NB4 (cell line): ENCODE measurements at regions not wholly inside any gene's neighbourhood (a gene's known extent, or its start where the extent isn't known, plus 50 kb on each side); places are given as distances from the start of the nearest gene placed in this dataset.

Experiments
- DNase-seq: peaks from one replicate; pipeline ENCODE4 v3.0.0; 2010; ENCODE audit warnings: low read depth
- H3K4me3 ChIP-seq: one replicate; pipeline ENCODE4 v1.5.1; 2011; ENCODE audit warnings: mild to moderate bottlenecking, low read depth, low read length, moderate library complexity
- CTCF ChIP-seq: IDR thresholded peaks from one replicate; pipeline ENCODE4 v1.5.1; 2012; ENCODE audit warnings: low read depth, low read length
- MAX ChIP-seq: IDR thresholded peaks from 2 replicates; pipeline ENCODE4 v1.6.1; 2011; ENCODE audit warnings: low read depth, low read length
- MYC ChIP-seq: IDR thresholded peaks from 2 replicates; pipeline ENCODE4 v1.6.1; 2011; ENCODE audit warnings: low read depth, low read length
- POLR2A ChIP-seq: IDR thresholded peaks from 2 replicates; pipeline ENCODE4 v1.6.1; 2011; ENCODE audit warnings: mild to moderate bottlenecking; ENCODE audit not compliant: insufficient read length; ENCODE audit errors: extremely low read depth

GRCh38 chr6:132892929-132893771 lies 78.8 kb downstream of the RPS12 start:
- TF ChIP-seq POLR2A (no peak), MYC (no peak), MAX (no peak), CTCF (no peak)
- no peak for DNase-seq
- no peak overlapping the region for H3K4me3 ChIP-seq

- TF ChIP-seq MAX = no peak
- no peak for TF ChIP-seq CTCF
- TF ChIP-seq POLR2A = no peak
- no peak for TF ChIP-seq MYC
- H3K4me3 ChIP-seq = no peak overlapping the region
- no peak for DNase-seq
Measured at GRCh38 chr6:132893772-132894490, 79.6 kb downstream of the RPS12 start.

- TF ChIP-seq MAX (no peak), CTCF (no peak), POLR2A (no peak), MYC (no peak)
- no peak for DNase-seq
- H3K4me3 ChIP-seq = no peak overlapping the region
Measured at GRCh38 chr6:132898376-132898775, 84.0 kb downstream of the RPS12 start.

GRCh38 chr6:132900849-132901248 lies 86.5 kb downstream of the RPS12 start:
- TF ChIP-seq MYC (no peak), CTCF (no peak), POLR2A (no peak)
- no peak overlapping the region for H3K4me3 ChIP-seq
- DNase-seq = no peak

GRCh38 chr6:132902901-132903300 lies 88.5 kb downstream of the RPS12 start:
- H3K4me3 ChIP-seq = no peak overlapping the region
- no peak for DNase-seq
- no peak for TF ChIP-seq CTCF
- TF ChIP-seq MYC = no peak

GRCh38 chr6:132907231-132907630 lies 92.9 kb downstream of the RPS12 start:
- no peak for DNase-seq
- no peak for TF ChIP-seq MAX
- H3K4me3 ChIP-seq = no peak overlapping the region
